ENCODE measurements at regions not wholly inside any gene's neighbourhood (a gene's known extent, or its start where the extent isn't known, plus 50 kb on each side); places are given as distances from the start of the nearest gene placed in this dataset.

- DNase-seq (ENCODE audit: low read depth), result no peak
Measured at GRCh38 chr6:165820934-165821333, 157.9 kb upstream of the PDE10A start.

- no peak for DNase-seq (ENCODE audit: low read depth)
Measured at GRCh38 chr6:165820407-165820806, 157.4 kb upstream of the PDE10A start.

- no peak for DNase-seq (ENCODE audit: low read depth)
Measured at GRCh38 chr6:165819394-165819793, 156.4 kb upstream of the PDE10A start.

- DNase-seq (ENCODE audit: low read depth), result no peak
Measured at GRCh38 chr6:165818200-165818599, 155.2 kb upstream of the PDE10A start.

GRCh38 chr6:165817771-165818170 lies 154.7 kb upstream of the PDE10A start:
- no peak for DNase-seq (ENCODE audit: low read depth)

- DNase-seq (ENCODE audit: low read depth), result no peak
Measured at GRCh38 chr6:165817148-165817547, 154.1 kb upstream of the PDE10A start.

GRCh38 chr6:165814679-165815078 lies 151.6 kb upstream of the PDE10A start:
- DNase-seq (ENCODE audit: low read depth), result no peak

- DNase-seq (ENCODE audit: low read depth), result no peak
Measured at GRCh38 chr6:165811512-165811911, 148.5 kb upstream of the PDE10A start.

GRCh38 chr6:165808021-165808420 lies 145.0 kb upstream of the PDE10A start:
- no peak for DNase-seq (ENCODE audit: low read depth)

- no peak for DNase-seq (ENCODE audit: low read depth)
Measured at GRCh38 chr6:165807249-165807960, 144.4 kb upstream of the PDE10A start.

GRCh38 chr6:165806126-165806810 lies 143.2 kb upstream of the PDE10A start:
- DNase-seq (ENCODE audit: low read depth), result no peak

GRCh38 chr6:165805636-165806035 lies 142.6 kb upstream of the PDE10A start:
- no peak for DNase-seq (ENCODE audit: low read depth)

- DNase-seq (ENCODE audit: low read depth), result no peak
Measured at GRCh38 chr6:165805067-165805555, 142.1 kb upstream of the PDE10A start.

- no peak for DNase-seq (ENCODE audit: low read depth)
Measured at GRCh38 chr6:165804331-165805066, 141.5 kb upstream of the PDE10A start.

GRCh38 chr6:165800337-165800736 lies 137.3 kb upstream of the PDE10A start:
- DNase-seq (ENCODE audit: low read depth), result no peak

GRCh38 chr6:165799391-165800153 lies 136.5 kb upstream of the PDE10A start:
- DNase-seq (ENCODE audit: low read depth), result no peak

GRCh38 chr6:165798991-165799390 lies 135.9 kb upstream of the PDE10A start:
- DNase-seq (ENCODE audit: low read depth), result no peak

GRCh38 chr6:165794179-165794601 lies 131.1 kb upstream of the PDE10A start:
- no peak for DNase-seq (ENCODE audit: low read depth)

- no peak for DNase-seq (ENCODE audit: low read depth)
Measured at GRCh38 chr6:165793287-165793825, 130.3 kb upstream of the PDE10A start.

GRCh38 chr6:165791876-165792437 lies 128.9 kb upstream of the PDE10A start:
- no peak for DNase-seq (ENCODE audit: low read depth)

- no peak for DNase-seq (ENCODE audit: low read depth)
Measured at GRCh38 chr6:165791306-165791705, 128.3 kb upstream of the PDE10A start.
